AG08395 (cell line): ENCODE measurements at regions not wholly inside any gene's neighbourhood (a gene's known extent, or its start where the extent isn't known, plus 50 kb on each side); places are given as distances from the start of the nearest gene placed in this dataset.

Source experiments
- DNase-seq: peaks from one replicate; pipeline ENCODE4 v3.0.0; 2012; ENCODE audit warnings: mixed read lengths, low spot score

- no peak for DNase-seq
These were observed 655.0 kb downstream of the EPHA3 start for GRCh38 chr3:89762405-89762804.

- no peak for DNase-seq
These were observed 676.0 kb downstream of the EPHA3 start for GRCh38 chr3:89783341-89783927.

DNA sequence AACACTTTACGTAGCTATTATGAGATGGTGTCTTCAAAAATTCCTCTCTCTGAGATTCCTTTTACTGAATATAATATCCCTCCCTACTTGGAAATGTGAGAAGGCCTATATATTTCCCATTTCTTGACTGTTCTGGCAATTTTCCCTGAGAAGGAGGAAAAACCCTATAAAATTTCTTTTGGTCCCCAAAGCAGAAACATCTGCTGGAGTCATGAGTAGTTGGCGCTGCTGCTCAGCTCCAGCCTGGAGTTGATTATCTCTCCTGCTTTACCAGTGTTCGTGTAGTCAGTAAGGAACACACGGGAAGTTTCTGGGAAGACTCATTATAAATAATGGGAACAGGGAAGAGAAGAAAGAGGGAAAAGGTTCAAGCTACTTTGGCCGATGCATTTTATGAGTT is 680.1 kb downstream of the EPHA3 start:
- DNase-seq, result no peak

GRCh38 chr3:89787979-89788378 is 680.6 kb downstream of the EPHA3 start:
- DNase-seq, result no peak

DNA sequence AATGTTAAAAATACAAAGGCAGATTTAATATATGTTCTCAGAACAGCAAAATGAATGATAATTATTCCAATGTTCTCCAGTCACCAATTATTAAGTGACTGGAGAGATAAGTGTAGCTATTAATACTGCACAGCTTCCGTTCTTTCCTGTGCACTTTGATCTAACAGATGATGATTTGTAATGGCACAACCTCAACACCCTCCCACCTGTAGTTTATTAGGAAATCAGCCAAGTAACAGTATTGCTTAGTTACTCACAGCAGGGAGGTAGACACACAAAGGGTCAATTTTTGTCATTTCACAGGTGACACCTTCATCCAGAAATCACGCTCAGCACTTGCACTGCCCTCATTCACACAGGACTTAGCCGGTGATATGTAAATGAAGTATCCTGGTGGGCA is 688.1 kb downstream of the EPHA3 start:
- no peak for DNase-seq

DNA sequence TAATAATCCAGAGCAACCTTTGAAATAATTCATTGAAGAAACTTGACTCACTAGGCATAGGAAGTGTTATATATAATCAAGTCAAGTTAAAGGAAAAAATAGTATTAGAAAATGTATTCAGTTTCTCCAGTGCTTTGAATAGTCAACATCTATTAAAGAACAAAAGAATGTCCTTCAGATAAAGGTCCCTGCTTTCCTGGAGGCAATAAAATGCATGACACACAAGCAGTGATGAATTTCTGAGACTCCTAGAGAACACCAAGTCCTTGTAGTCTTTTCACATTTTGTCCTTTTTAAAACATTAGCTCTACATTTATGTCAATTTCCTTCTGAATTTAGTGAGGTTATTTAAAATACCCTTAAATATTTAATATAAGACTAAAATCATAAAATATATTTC is 695.5 kb downstream of the EPHA3 start:
- DNase-seq, result no peak

DNA sequence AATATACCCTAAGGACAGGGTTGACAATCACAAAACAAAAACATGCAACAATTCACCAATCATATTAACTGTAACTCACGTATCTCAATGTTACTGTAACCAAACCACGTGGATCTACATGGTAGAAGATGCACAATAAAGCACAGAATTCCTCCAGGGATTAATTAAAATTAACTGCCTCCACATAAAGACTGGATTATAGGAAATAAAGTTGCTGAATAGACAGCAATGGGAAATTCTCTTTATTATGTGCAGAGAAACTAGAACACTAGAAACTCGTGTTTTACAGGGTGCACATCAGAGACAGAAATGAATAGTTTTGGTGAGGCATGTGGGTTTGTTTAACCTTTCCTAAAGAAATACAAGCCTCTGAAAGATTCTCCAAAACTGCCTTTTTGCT is 696.3 kb downstream of the EPHA3 start:
- no peak for DNase-seq

DNA sequence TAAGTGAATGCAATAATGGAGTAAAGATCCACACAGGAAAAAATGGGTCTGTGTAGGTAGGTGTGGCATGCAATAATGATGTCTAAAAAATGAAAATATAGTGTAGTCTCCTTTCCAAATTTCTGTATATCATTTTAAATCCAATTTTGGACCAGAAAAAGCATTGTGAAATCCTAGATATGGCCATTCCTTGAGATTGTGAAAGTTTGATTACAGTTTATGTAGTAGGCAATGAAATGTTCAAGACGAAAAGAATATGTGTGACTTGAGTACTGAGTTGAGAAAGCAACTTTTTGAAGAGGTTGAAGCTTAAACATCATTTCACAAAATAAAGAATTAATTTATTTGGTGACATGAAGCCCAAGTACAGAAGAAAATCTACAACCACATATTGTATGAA is 698.7 kb downstream of the EPHA3 start:
- DNase-seq, result no peak

GRCh38 chr3:89808680-89809197 is 701.3 kb downstream of the EPHA3 start:
- no peak for DNase-seq

GRCh38 chr3:89813500-89813899 is 706.1 kb downstream of the EPHA3 start:
- DNase-seq, result no peak

DNA sequence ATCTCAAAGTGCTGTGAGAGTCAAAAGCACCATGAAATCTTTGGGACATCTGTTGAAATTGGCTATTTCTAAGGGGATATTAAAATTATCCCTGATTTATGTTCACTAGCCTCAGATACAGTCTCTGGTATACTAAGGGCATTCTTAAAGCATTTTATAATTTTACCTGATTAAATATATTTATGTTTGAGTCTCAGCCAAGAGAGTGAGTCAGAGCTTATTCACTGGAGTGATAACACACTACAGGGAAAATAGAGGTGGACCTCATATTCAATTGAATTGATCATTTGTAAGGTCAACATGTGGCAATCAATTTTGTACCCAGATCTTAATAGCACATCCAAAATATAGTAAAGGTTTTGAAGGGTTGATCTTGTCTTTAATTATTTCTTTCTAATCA is 733.6 kb downstream of the EPHA3 start:
- DNase-seq, result no peak

- DNase-seq, result no peak
These were observed 737.6 kb downstream of the EPHA3 start for GRCh38 chr3:89845053-89845452.

DNA sequence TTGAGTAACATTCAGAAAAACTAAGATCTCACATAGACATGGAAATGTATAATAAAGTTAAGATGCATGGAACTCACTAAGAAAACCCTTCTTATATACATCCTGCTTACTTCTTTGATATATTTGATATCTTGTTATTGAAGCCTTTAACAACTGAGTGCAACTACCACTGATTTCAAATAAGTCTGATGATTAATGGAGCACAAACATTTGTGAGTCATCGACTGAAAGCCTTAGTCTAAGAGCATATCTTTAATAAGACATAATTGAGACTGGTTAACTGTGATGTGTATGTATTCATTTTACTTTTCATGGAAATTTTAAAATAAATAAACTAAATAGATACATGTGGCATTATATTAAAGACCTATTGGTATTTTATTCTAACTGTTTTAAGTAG is 740.5 kb downstream of the EPHA3 start:
- no peak for DNase-seq

GRCh38 chr3:89851974-89852621 is 744.7 kb downstream of the EPHA3 start:
- no peak for DNase-seq

DNA sequence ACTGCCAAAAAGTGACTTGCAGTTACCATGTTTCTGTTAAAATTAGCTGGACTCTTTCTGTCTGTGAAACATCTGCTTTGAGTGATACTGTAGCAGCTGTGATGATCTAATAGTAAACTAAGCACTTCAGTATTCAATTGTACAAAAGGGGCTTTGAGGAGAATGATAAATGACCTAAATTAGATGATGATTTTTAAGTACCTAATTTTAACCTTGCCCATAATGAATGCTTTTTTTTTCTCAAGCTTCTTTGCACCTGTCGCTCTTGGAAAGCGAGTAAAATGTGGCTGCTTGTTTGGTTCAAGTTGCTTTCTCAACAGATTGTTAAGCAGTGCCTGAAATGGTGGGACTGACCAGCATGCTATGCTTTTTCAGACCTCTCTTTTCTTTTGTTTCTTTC is 752.3 kb downstream of the EPHA3 start:
- DNase-seq, result no peak

DNA sequence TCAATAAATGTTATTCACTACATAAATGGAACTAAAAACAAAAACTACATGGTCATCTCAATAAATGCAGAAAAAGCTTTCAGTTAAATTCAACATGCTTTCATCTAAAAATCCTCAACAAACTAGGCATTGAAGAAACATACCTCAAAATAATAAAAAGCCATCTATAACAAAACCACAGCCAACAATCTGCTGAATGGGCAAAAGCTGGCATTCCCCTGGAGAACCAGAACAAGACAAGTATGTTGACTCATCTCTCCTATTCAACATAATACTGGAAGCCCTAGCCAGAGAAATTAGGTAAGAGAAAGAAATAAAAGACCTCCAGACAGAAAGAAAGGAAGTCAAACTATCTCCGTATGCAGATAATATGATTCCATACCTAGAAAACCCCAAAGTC is 759.9 kb downstream of the EPHA3 start:
- no peak for DNase-seq

- DNase-seq, result no peak
These were observed 768.7 kb downstream of the EPHA3 start for GRCh38 chr3:89876116-89876515.

- no peak for DNase-seq
These were observed 769.8 kb downstream of the EPHA3 start for GRCh38 chr3:89877230-89877629.

DNA sequence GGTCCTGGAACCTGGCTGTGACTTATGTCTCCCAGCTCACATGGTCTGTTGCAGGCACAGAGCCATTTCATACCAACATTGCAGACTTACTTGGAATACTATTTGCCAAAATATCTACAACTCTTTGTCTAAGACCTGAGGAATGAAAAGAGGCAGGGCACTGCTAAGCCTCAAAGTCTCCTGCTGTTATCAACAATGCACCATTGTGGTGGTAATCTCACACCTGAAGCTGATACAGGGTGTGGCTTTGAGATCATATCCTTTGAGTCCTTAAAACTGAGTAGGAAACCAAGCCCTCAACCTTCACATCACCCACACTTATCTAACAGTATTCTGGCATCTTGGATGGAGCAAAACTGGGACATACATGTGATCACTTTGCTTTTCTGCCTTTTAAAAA is 782.0 kb downstream of the EPHA3 start:
- no peak for DNase-seq

- no peak for DNase-seq
These were observed 801.3 kb downstream of the EPHA3 start for GRCh38 chr3:89908711-89909213.

- no peak for DNase-seq
These were observed 804.6 kb downstream of the EPHA3 start for GRCh38 chr3:89912031-89912430.

DNA sequence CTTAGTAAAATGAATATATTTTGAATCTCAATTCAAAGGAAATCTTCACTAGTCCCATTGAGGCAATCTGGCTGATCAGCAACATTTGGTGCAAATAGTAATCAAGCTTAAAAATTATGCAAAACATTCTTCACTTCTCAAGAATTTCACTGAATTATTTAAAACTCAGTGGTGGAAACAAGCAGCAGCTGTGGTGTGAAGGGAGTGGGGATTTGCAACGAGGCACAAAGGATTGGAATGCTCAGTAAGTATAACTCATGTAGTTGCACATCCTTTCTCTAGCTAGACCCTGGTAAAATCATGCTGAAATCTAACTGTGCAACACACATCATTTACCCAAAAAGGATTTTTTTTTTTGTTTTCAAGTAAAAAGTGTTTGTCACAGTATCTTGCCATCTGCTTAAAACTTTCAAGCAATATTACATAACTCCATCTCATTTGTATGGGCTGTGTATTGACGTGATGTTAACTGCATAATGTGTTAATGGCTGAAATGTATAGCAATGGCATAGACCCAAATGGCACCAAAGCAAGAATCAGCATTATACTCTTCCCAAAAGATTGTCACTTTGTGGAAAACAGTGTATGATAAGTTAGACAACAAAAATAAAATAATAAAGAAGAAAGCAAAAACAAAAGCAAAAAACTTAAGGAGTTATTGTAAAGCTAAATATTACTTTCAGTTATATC is 816.6 kb downstream of the EPHA3 start:
- DNase-seq, result no peak

DNA sequence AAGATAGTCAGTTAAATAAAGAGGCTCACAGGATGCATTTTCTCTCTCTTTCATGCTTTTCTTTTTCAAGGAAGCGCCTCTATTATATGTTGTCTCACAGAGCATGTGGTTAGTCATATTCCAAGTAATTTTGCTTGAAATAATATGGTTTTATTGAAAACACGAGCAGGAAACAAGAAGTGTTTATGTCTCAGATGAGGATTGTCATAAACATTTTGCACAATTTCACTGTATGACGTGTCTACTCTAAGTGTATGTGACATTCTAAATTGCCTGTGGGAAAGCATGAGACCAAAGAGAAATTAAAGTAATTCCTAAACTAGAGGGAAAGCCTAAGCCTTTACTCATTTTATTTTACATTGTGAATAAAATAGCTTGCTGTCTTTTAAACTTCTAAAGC is 818.6 kb downstream of the EPHA3 start:
- DNase-seq, result no peak
